Progenitor cell of endocrine pancreas (in vitro differentiated cells): ENCODE measurements at regions not wholly inside any gene's neighbourhood (a gene's known extent, or its start where the extent isn't known, plus 50 kb on each side); places are given as distances from the start of the nearest gene placed in this dataset.

Experiments used
- DNase-seq: peaks from one replicate; pipeline ENCODE4 v3.0.0; 2021; ENCODE audit warnings: low spot score; ENCODE audit not compliant: unreplicated experiment
- H3K27ac Mint-ChIP-seq: 2 replicates; pipeline ENCODE4 v1.8.0; 2021; ENCODE audit warnings: mild to moderate bottlenecking, moderate library complexity, mixed read lengths
- H3K27me3 Mint-ChIP-seq: 2 replicates; pipeline ENCODE4 v1.8.0; 2021; ENCODE audit warnings: mixed read lengths
- H3K36me3 Mint-ChIP-seq: 2 replicates; pipeline ENCODE4 v1.8.0; 2022; ENCODE audit warnings: mixed read lengths; ENCODE audit not compliant: insufficient read depth
- H3K4me1 Mint-ChIP-seq: 2 replicates; pipeline ENCODE4 v1.8.0; 2021; ENCODE audit warnings: low read depth, mixed read lengths
- H3K4me3 Mint-ChIP-seq: 2 replicates; pipeline ENCODE4 v1.8.0; 2021; ENCODE audit warnings: low read depth, mild to moderate bottlenecking, moderate library complexity, mixed read lengths
- H3K9me3 Mint-ChIP-seq: 2 replicates; pipeline ENCODE4 v1.8.0; 2021; ENCODE audit warnings: low read depth, mixed read lengths
- CTCF ChIP-seq: fragments of 200-600 bp; sonication (generic); IDR thresholded peaks from one replicate; pipeline ENCODE4 v1.5.0; 2021; ENCODE audit warnings: antibody characterized with exemption, mild to moderate bottlenecking; ENCODE audit not compliant: unreplicated experiment

- no peak for TF ChIP-seq CTCF
- Mint-ChIP-seq H3K27me3 (no peaks in the 10 kb centered on the region), H3K9me3 (peaks cover 18% of the 10 kb centered on the region), H3K27ac (no peak overlapping the region), H3K4me3 (no peak overlapping the region), H3K36me3 (no peaks in the 10 kb centered on the region), H3K4me1 (no peaks in the 10 kb centered on the region)
- no peak for DNase-seq
Observed at GRCh38 chr6:112592159-112592558, 245.0 kb downstream of the RFPL4B start.

- Mint-ChIP-seq H3K4me1 (no peaks in the 10 kb centered on the region), H3K4me3 (no peak overlapping the region), H3K27me3 (no peaks in the 10 kb centered on the region), H3K36me3 (no peaks in the 10 kb centered on the region), H3K27ac (no peak overlapping the region), H3K9me3 (peaks cover 18% of the 10 kb centered on the region)
- TF ChIP-seq CTCF, result no peak
- DNase-seq, result no peak
Observed at GRCh38 chr6:112594886-112595594, 247.9 kb downstream of the RFPL4B start.

GRCh38 chr6:112595841-112596240 lies 248.7 kb downstream of the RFPL4B start:
- no peak for DNase-seq
- H3K36me3 Mint-ChIP-seq, result no peaks in the 10 kb centered on the region
- H3K9me3 Mint-ChIP-seq, result peaks cover 18% of the 10 kb centered on the region
- TF ChIP-seq CTCF, result no peak
- no peaks in the 10 kb centered on the region for H3K27me3 Mint-ChIP-seq
- no peak overlapping the region for H3K4me3 Mint-ChIP-seq
- no peak overlapping the region for H3K27ac Mint-ChIP-seq
- no peaks in the 10 kb centered on the region for H3K4me1 Mint-ChIP-seq

GRCh38 chr6:112597176-112597575 lies 250.0 kb downstream of the RFPL4B start:
- Mint-ChIP-seq H3K9me3 (peaks cover 18% of the 10 kb centered on the region), H3K27ac (no peak overlapping the region), H3K4me3 (no peak overlapping the region), H3K27me3 (no peaks in the 10 kb centered on the region), H3K4me1 (no peaks in the 10 kb centered on the region), H3K36me3 (no peaks in the 10 kb centered on the region)
- no peak for DNase-seq
- TF ChIP-seq CTCF, result no peak

GRCh38 chr6:112600168-112600567 lies 253.0 kb downstream of the RFPL4B start:
- Mint-ChIP-seq H3K27me3 (no peaks in the 10 kb centered on the region), H3K4me3 (no peak overlapping the region), H3K4me1 (no peaks in the 10 kb centered on the region), H3K36me3 (no peaks in the 10 kb centered on the region), H3K27ac (no peak overlapping the region), H3K9me3 (peaks cover 7% of the 10 kb centered on the region)
- TF ChIP-seq CTCF, result no peak
- DNase-seq, result no peak
